GM12878 (cell line): ENCODE measurements at regions not wholly inside any gene's neighbourhood (a gene's known extent, or its start where the extent isn't known, plus 50 kb on each side); places are given as distances from the start of the nearest gene placed in this dataset.

Experiments used
- ATAC-seq: fragments of 200-7000 bp; cut with Tn5 transposase; 3 replicates; pipeline ENCODE4 v1.9.1; 2020; ENCODE audit warnings: mild to moderate bottlenecking, moderate library complexity
- BruUV-seq: library from RNA; stranded (reverse); fragments of 400-500 nt; replicated peaks from 2 replicates; lab custom pipeline; 2021; lab: Mats Ljungman, UMichigan
- CTCF ChIA-PET: fragments of 300-600 bp; sonication (Branson Sonifier 250); formaldehyde crosslinking; extraction: SDS; loops from one replicate; lab custom pipeline; 2021; ENCODE audit warnings: inconsistent platforms; lab: Yijun Ruan, JAX
- POLR2A ChIA-PET: fragments of 350-600 bp; formaldehyde crosslinking; extraction: SDS; loops from one replicate; lab custom pipeline; 2021; ENCODE audit warnings: inconsistent platforms; lab: Charles Lee
- RAD21 ChIA-PET: fragments of 300-600 bp; sonication (Branson Sonifier 250); formaldehyde crosslinking; loops from one replicate; lab custom pipeline; 2023; ENCODE audit warnings: antibody characterized with exemption; ENCODE audit not compliant: unreplicated experiment; lab: Charles Lee
- SMC1A ChIA-PET: fragments of 300-600 bp; sonication (Branson Sonifier 250); formaldehyde crosslinking; loops from one replicate; lab custom pipeline; 2023; ENCODE audit not compliant: unreplicated experiment, uncharacterized antibody; lab: Charles Lee
- DNase-seq: peaks from one replicate; pipeline ENCODE4 v3.0.0-alpha.2; 2011; ENCODE audit warnings: low read depth, low spot score
- FAIRE-seq: peaks from 3 replicates; lab custom pipeline; 2011; peaks lifted over from hg19 to GRCh38; lab: Jason Lieb, UNC
- H2AFZ ChIP-seq: 2 replicates; pipeline ENCODE4 v1.6.0; 2011; ENCODE audit warnings: low read depth, low read length, control low read depth; ENCODE audit not compliant: control insufficient read depth
- H3K27ac ChIP-seq: 2 replicates; pipeline ENCODE4 v1.5.1; 2011; ENCODE audit warnings: control low read depth; ENCODE audit not compliant: control insufficient read depth, insufficient read depth
- H3K27me3 ChIP-seq, 2 experiments: replicated peaks in 1 of 2; 2 replicates each; pipeline versions ENCODE4 v1.6.0 to v1.6.1; 2011; ENCODE audit warnings: low read length in 1 of 2; ENCODE audit not compliant: control insufficient read depth in 2 of 2, insufficient read depth in 2 of 2
- H3K36me3 ChIP-seq, 2 experiments: 2 replicates each; pipeline ENCODE4 v1.5.1; 2011; ENCODE audit warnings: low read length in 1 of 2; ENCODE audit not compliant: control insufficient read depth in 2 of 2, insufficient read depth in 2 of 2
- H3K4me1 ChIP-seq: 2 replicates; pipeline ENCODE4 v1.6.1; 2011; ENCODE audit warnings: mild to moderate bottlenecking, low read length, moderate library complexity, mixed read lengths; ENCODE audit not compliant: control insufficient read depth, insufficient read depth
- H3K4me2 ChIP-seq: 2 replicates; pipeline ENCODE4 v1.6.0; 2011; ENCODE audit warnings: control low read depth; ENCODE audit not compliant: control insufficient read depth, insufficient read depth
- H3K4me3 ChIP-seq: fragments of 200-600 bp; sonication (generic); 2 replicates; pipeline ENCODE4 v1.5.1; 2016
- H3K79me2 ChIP-seq: 2 replicates; pipeline ENCODE4 v1.6.0; 2011; ENCODE audit warnings: low read length; ENCODE audit not compliant: control insufficient read depth, insufficient read depth
- H3K9ac ChIP-seq: 2 replicates; pipeline ENCODE4 v1.8.0; 2011; ENCODE audit warnings: low read length, control low read depth, mixed read lengths; ENCODE audit not compliant: control insufficient read depth, insufficient read depth
- H3K9me3 ChIP-seq: replicated peaks from 3 replicates; pipeline ENCODE4 v1.5.1; 2011; ENCODE audit warnings: mild to moderate bottlenecking, low read length; ENCODE audit not compliant: control insufficient read depth, insufficient read depth
- H4K20me1 ChIP-seq: 2 replicates; pipeline ENCODE4 v1.6.0; 2011; ENCODE audit not compliant: control insufficient read depth, insufficient read depth
- EED ChIP-seq: sonication (generic); IDR thresholded peaks from 2 replicates; pipeline ENCODE4 v1.6.1; 2016; ENCODE audit warnings: antibody characterized with exemption, low read depth
- ESRRA ChIP-seq: IDR thresholded peaks from 2 replicates; pipeline ENCODE4 v1.6.1; 2012; ENCODE audit warnings: mild to moderate bottlenecking, low read length, improper control_type of control experiment
- KAT2A ChIP-seq: conservative IDR thresholded peaks from 2 replicates; pipeline ENCODE4 v1.6.1; 2011; ENCODE audit warnings: low read depth, low read length; ENCODE audit not compliant: control insufficient read depth
- MTA3 ChIP-seq: IDR thresholded peaks from 2 replicates; pipeline ENCODE4 v1.6.1; 2012; ENCODE audit warnings: low read length, inconsistent platforms, borderline replicate concordance
- NFXL1 ChIP-seq: fragments of 450-650 bp; IDR thresholded peaks from 2 replicates; pipeline ENCODE4 v1.6.1; 2017; ENCODE audit warnings: antibody characterized with exemption, mild to moderate bottlenecking, borderline replicate concordance
- NFYA ChIP-seq: IDR thresholded peaks from 2 replicates; pipeline ENCODE4 v1.6.1; 2011; ENCODE audit warnings: low read depth, mild to moderate bottlenecking, low read length, improper control_type of control experiment, borderline replicate concordance
- NR2C1 ChIP-seq: fragments of 450-650 bp; IDR thresholded peaks from 2 replicates; pipeline ENCODE4 v1.6.1; 2017; ENCODE audit warnings: antibody characterized with exemption, mild to moderate bottlenecking, moderate library complexity
- POU2F2 ChIP-seq: IDR thresholded peaks from 3 replicates; pipeline ENCODE4 v1.6.1; 2011; ENCODE audit warnings: low read depth, mild to moderate bottlenecking, low read length, borderline replicate concordance
- STAT3 ChIP-seq: IDR thresholded peaks from 2 replicates; pipeline ENCODE4 v1.6.1; 2011; ENCODE audit warnings: low read depth, low read length, improper control_type of control experiment
- TBL1XR1 ChIP-seq: IDR thresholded peaks from 2 replicates; pipeline ENCODE4 v1.6.1; 2012; ENCODE audit warnings: low read depth, low read length, improper control_type of control experiment
- YBX1 ChIP-seq: fragments of 450-650 bp; IDR thresholded peaks from 2 replicates; pipeline ENCODE4 v1.6.1; 2016; ENCODE audit warnings: antibody characterized with exemption
- ZNF217 ChIP-seq: fragments of 450-650 bp; IDR thresholded peaks from 2 replicates; pipeline ENCODE4 v1.6.1; 2017; ENCODE audit warnings: antibody characterized with exemption, mild to moderate bottlenecking
- ZNF24 ChIP-seq: fragments of 450-650 bp; IDR thresholded peaks from 2 replicates; pipeline ENCODE4 v1.6.1; 2017; ENCODE audit warnings: antibody characterized with exemption, mild to moderate bottlenecking
- ZZZ3 ChIP-seq: IDR thresholded peaks from 2 replicates; pipeline ENCODE4 v1.6.1; 2011; ENCODE audit warnings: low read depth; ENCODE audit not compliant: control insufficient read depth, insufficient read length
- WGBS: methylation state at CpG from one replicate; pipeline ENCODE4 v1.1.6; 2016; ENCODE audit warnings: low lambda C conversion rate; ENCODE audit not compliant: insufficient replicate concordance, insufficient coverage; ENCODE audit errors: missing lambda C conversion rate; 5-methylcytosine and 5-hydroxymethylcytosine counted together
- in situ Hi-C: fragments of 300-500 bp; cut with MboI; formaldehyde crosslinking; loops from 9 replicates; pipeline ENCODE4 v1.14.3; 2018; ENCODE audit warnings: mixed read lengths
- intact Hi-C: fragments of 100-400 bp; cut with micrococcal nuclease; formaldehyde crosslinking; loops from one replicate; pipeline ENCODE4 v1.14.2; 2022; ENCODE audit not compliant: unreplicated experiment
- TF ChIP-seq, protein P1 (sequence below): fragments of 450-650 bp; IDR thresholded peaks from 2 replicates; pipeline ENCODE4 v1.6.1; 2017; ENCODE audit warnings: mild to moderate bottlenecking, moderate library complexity
- TF ChIP-seq, protein P2 (sequence below): IDR thresholded peaks from 2 replicates; pipeline ENCODE4 v1.6.1; 2012; ENCODE audit warnings: low read length, inconsistent platforms
- TF ChIP-seq, protein P3 (sequence below): fragments of 450-650 bp; IDR thresholded peaks from 2 replicates; pipeline ENCODE4 v1.6.1; 2016; ENCODE audit warnings: mild to moderate bottlenecking

DNA sequence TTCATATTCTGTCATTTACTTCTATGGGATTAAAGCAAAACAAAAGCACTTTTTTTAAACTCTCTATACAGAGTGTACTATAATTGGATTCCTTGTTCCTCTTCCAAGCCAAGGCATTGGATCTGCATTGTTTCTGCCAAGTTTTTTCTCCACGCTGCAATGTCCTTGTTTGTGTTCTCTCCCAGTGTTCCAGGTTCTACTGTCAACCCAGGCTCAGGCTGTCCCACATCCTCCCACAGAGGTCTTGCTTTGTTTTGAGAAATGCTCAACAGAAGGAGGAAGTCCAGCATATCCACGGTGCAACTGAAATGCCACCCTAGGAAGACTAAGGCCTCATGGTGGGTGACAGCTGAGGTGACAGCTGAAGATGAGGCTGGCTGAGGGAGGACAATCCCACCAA lies 287.1 kb upstream of the PRDM1 start (continued):
- TF ChIP-seq, protein P1, sequence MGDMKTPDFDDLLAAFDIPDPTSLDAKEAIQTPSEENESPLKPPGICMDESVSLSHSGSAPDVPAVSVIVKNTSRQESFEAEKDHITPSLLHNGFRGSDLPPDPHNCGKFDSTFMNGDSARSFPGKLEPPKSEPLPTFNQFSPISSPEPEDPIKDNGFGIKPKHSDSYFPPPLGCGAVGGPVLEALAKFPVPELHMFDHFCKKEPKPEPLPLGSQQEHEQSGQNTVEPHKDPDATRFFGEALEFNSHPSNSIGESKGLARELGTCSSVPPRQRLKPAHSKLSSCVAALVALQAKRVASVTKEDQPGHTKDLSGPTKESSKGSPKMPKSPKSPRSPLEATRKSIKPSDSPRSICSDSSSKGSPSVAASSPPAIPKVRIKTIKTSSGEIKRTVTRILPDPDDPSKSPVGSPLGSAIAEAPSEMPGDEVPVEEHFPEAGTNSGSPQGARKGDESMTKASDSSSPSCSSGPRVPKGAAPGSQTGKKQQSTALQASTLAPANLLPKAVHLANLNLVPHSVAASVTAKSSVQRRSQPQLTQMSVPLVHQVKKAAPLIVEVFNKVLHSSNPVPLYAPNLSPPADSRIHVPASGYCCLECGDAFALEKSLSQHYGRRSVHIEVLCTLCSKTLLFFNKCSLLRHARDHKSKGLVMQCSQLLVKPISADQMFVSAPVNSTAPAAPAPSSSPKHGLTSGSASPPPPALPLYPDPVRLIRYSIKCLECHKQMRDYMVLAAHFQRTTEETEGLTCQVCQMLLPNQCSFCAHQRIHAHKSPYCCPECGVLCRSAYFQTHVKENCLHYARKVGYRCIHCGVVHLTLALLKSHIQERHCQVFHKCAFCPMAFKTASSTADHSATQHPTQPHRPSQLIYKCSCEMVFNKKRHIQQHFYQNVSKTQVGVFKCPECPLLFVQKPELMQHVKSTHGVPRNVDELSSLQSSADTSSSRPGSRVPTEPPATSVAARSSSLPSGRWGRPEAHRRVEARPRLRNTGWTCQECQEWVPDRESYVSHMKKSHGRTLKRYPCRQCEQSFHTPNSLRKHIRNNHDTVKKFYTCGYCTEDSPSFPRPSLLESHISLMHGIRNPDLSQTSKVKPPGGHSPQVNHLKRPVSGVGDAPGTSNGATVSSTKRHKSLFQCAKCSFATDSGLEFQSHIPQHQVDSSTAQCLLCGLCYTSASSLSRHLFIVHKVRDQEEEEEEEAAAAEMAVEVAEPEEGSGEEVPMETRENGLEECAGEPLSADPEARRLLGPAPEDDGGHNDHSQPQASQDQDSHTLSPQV, result no peak
- TF ChIP-seq ZNF24 (no peak), ZNF217 (no peak), POU2F2 (no peak), ESRRA (no peak)
- TF ChIP-seq, protein P2, sequence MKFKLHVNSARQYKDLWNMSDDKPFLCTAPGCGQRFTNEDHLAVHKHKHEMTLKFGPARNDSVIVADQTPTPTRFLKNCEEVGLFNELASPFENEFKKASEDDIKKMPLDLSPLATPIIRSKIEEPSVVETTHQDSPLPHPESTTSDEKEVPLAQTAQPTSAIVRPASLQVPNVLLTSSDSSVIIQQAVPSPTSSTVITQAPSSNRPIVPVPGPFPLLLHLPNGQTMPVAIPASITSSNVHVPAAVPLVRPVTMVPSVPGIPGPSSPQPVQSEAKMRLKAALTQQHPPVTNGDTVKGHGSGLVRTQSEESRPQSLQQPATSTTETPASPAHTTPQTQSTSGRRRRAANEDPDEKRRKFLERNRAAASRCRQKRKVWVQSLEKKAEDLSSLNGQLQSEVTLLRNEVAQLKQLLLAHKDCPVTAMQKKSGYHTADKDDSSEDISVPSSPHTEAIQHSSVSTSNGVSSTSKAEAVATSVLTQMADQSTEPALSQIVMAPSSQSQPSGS, result no peak

DNA sequence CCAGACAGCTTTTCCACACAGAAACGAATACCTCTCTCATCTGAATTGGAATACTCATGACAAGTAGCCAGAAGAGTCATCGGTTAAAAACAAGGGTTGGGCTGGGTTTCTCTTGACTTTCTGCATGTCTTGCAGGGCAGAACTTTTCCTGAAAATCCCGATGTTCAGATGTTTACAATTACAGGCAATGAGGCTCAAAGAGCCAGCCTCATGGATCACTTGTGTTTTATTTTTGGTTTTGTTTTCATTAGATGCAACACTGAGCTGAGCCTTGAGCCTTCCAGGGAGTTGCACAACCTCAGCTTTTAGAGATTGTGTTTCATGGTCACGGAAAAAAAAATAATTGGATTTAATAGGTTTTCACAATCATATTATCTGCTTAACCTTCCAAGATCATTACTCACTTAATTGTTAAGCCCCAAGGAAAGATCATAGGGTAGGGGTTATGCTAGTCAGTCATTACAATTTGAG lies 288.1 kb upstream of the PRDM1 start:
- DNase-seq, result no peak
- WGBS, result 56% methylated on average over 4 of the region's 4 CpGs
- Histone ChIP-seq H3K9me3 (no peaks in the 10 kb centered on the region; the same call in 2 of the 3 replicates), H4K20me1 (no peaks in the 10 kb centered on the region), H3K27ac (no peak overlapping the region), H3K4me1 (peaks cover 13% of the 10 kb centered on the region), H3K4me3 (no peak overlapping the region), H3K36me3 (no peaks in the 10 kb centered on the region), H3K27me3 (peaks cover 0 to 3% of the 10 kb centered on the region in 2 experiments; a peak in 1 of 4 replicates), H3K9ac (no peak overlapping the region), H2AFZ (no peak overlapping the region), H3K79me2 (no peaks in the 10 kb centered on the region), H3K4me2 (no peak overlapping the region)
- ChIA-PET SMC1A (interaction anchor here (0.8 to 2.0 kb wide), 4 partner anchors 11 to 149 kb away, joined by 3 to 5 read pairs (median 4); no protein-coding TSS in a partner anchor), CTCF (no interaction called here), POLR2A (no interaction called here), RAD21 (no interaction called here)
- no TSS peak for BruUV-seq
- intact Hi-C loops, result no loop called here
- FAIRE-seq, result no peak
- ATAC-seq, result no peak
- in situ Hi-C loops, result no loop called here
- TF ChIP-seq NFYA (no peak), MTA3 (no peak), EED (no peak), STAT3 (no peak), TBL1XR1 (no peak), KAT2A (no peak), NR2C1 (no peak), ZZZ3 (no peak), YBX1 (no peak), NFXL1 (no peak)
- TF ChIP-seq, protein P3, sequence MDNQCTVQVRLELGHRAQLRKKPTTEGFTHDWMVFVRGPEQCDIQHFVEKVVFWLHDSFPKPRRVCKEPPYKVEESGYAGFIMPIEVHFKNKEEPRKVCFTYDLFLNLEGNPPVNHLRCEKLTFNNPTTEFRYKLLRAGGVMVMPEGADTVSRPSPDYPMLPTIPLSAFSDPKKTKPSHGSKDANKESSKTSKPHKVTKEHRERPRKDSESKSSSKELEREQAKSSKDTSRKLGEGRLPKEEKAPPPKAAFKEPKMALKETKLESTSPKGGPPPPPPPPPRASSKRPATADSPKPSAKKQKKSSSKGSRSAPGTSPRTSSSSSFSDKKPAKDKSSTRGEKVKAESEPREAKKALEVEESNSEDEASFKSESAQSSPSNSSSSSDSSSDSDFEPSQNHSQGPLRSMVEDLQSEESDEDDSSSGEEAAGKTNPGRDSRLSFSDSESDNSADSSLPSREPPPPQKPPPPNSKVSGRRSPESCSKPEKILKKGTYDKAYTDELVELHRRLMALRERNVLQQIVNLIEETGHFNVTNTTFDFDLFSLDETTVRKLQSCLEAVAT, result no peak
